ENCODE measurements at regions not wholly inside any gene's neighbourhood (a gene's known extent, or its start where the extent isn't known, plus 50 kb on each side); places are given as distances from the start of the nearest gene placed in this dataset.

- Histone ChIP-seq H3K9me3 (ENCODE audit: low read depth) (no peaks in the 10 kb centered on the region), H3K27me3 (no peaks in the 10 kb centered on the region), H3K27ac (no peak overlapping the region), H3K4me1 (ENCODE audit: low read depth) (no peaks in the 10 kb centered on the region), H3K4me3 (no peak overlapping the region), H3K36me3 (no peaks in the 10 kb centered on the region)
- DNase-seq (ENCODE audit: low read depth in 1 of 2, low spot score in 1 of 2): no peak
- TF ChIP-seq CTCF (IDR thresholded peaks at IDR 0.05; ENCODE audit: low read depth, low read length): no peak
Measured at GRCh38 chr15:94804613-94805012, 573.3 kb downstream of the MCTP2 start.

- Histone ChIP-seq H3K36me3 (no peaks in the 10 kb centered on the region), H3K27ac (no peak overlapping the region), H3K4me1 (ENCODE audit: low read depth) (no peaks in the 10 kb centered on the region), H3K27me3 (no peaks in the 10 kb centered on the region), H3K9me3 (ENCODE audit: low read depth) (no peaks in the 10 kb centered on the region), H3K4me3 (no peak overlapping the region)
- no peak for TF ChIP-seq CTCF (IDR thresholded peaks at IDR 0.05; ENCODE audit: low read depth, low read length)
- DNase-seq (ENCODE audit: low read depth in 1 of 2, low spot score in 1 of 2): no peak
Measured at GRCh38 chr15:94815110-94815731, 583.9 kb downstream of the MCTP2 start.

- DNase-seq (ENCODE audit: low read depth in 1 of 2, low spot score in 1 of 2): no peak
- Histone ChIP-seq H3K27ac (no peak overlapping the region), H3K4me1 (ENCODE audit: low read depth) (no peaks in the 10 kb centered on the region), H3K9me3 (ENCODE audit: low read depth) (no peaks in the 10 kb centered on the region), H3K4me3 (no peak overlapping the region), H3K36me3 (no peaks in the 10 kb centered on the region), H3K27me3 (no peaks in the 10 kb centered on the region)
- no peak for TF ChIP-seq CTCF (IDR thresholded peaks at IDR 0.05; ENCODE audit: low read depth, low read length)
Measured at GRCh38 chr15:94815914-94816313, 584.6 kb downstream of the MCTP2 start.

GRCh38 chr15:94829887-94830884 lies 598.8 kb downstream of the MCTP2 start:
- H3K4me1 ChIP-seq (ENCODE audit: low read depth): no peaks in the 10 kb centered on the region
- no peak for DNase-seq (ENCODE audit: low read depth in 1 of 2, low spot score in 1 of 2)

GRCh38 chr15:94834000-94834399 lies 602.6 kb downstream of the MCTP2 start:
- no peak for DNase-seq (ENCODE audit: low read depth in 1 of 2, low spot score in 1 of 2)
- Histone ChIP-seq H3K4me3 (no peak overlapping the region), H3K27ac (no peak overlapping the region), H3K36me3 (no peaks in the 10 kb centered on the region), H3K9me3 (ENCODE audit: low read depth) (no peaks in the 10 kb centered on the region), H3K27me3 (no peaks in the 10 kb centered on the region), H3K4me1 (ENCODE audit: low read depth) (no peaks in the 10 kb centered on the region)
- no peak for TF ChIP-seq CTCF (IDR thresholded peaks at IDR 0.05; ENCODE audit: low read depth, low read length)

More at GRCh38 chr15:94829887-94830884, 598.8 kb downstream of the MCTP2 start:
- Histone ChIP-seq H3K4me3 (no peak overlapping the region), H3K27me3 (no peaks in the 10 kb centered on the region), H3K36me3 (no peaks in the 10 kb centered on the region), H3K9me3 (ENCODE audit: low read depth) (no peaks in the 10 kb centered on the region), H3K27ac (no peak overlapping the region)
- TF ChIP-seq CTCF (IDR thresholded peaks at IDR 0.05; ENCODE audit: low read depth, low read length): no peak

Data from cardiac muscle cell (in vitro differentiated cells and primary cell).